ENCODE measurements at regions not wholly inside any gene's neighbourhood (a gene's known extent, or its start where the extent isn't known, plus 50 kb on each side); places are given as distances from the start of the nearest gene placed in this dataset.
"Not testable (repeated sequence)": the region's sequence is repeated elsewhere in the genome, so short reads cannot be mapped to it uniquely, and the experiment has no call there.

DNA sequence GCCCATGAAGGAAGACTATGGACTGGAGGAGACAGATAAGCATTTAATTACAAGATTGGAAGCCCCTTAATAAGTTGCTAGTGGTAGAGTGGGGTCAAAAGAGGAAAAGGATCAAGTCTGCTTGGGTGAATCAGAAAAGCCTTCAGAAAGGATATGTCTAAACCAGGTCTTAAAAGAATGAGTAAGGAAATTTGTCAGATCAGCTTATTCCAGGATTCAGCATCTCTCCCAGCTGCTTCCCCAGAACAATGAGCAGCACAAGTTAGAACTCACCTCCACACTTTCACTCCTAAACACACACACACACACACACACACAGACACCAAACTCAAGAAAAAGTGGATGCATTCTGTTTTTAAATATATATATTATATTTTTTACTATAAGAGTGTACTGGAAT lies 166.5 kb downstream of the CPEB2 start:
- no peak for DNase-seq (ENCODE audit: low spot score)
- Mint-ChIP-seq H3K9me3 (peaks cover 15% of the 10 kb centered on the region), H3K27ac (no peak overlapping the region), H3K4me1 (ENCODE audit: low read depth) (no peaks in the 10 kb centered on the region), H3K4me3 (ENCODE audit: low read depth) (no peak overlapping the region), H3K27me3 (ENCODE audit: low read depth) (peaks cover 29% of the 10 kb centered on the region), H3K36me3 (ENCODE audit: low read depth) (no peaks in the 10 kb centered on the region)
- intact Hi-C loops (cut with micrococcal nuclease) = loop anchor here (10.0 kb wide), 1 partner anchor 244 kb away; no protein-coding TSS in a partner anchor

DNA sequence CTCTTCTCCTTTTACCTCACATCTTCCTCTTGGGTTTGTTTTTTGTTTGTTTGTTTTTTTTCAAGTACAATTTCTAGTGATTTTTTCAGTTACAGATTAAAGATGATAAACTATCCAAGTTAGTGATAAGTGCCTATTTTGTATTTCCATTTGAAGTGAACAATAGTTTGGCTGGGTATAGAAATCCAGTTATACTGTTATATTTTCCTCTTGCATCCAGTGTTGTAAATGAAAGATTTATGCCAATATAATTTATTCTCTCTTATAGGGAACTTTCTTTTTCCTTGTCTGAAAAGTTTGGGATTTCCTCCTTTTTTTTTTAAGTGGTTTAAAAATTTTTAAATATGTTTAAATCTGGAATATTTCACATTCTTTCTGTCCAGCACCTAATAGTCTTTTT lies 169.4 kb downstream of the CPEB2 start:
- H3K4me3 Mint-ChIP-seq (ENCODE audit: low read depth) = no peak overlapping the region
- no peaks in the 10 kb centered on the region for H3K36me3 Mint-ChIP-seq (ENCODE audit: low read depth)
- intact Hi-C loops (cut with micrococcal nuclease) = no loop called here
- no peak overlapping the region for H3K27ac Mint-ChIP-seq
- H3K9me3 Mint-ChIP-seq = peaks cover 15% of the 10 kb centered on the region
- DNase-seq (ENCODE audit: low spot score) = no peak
- no peaks in the 10 kb centered on the region for H3K4me1 Mint-ChIP-seq (ENCODE audit: low read depth)
- H3K27me3 Mint-ChIP-seq (ENCODE audit: low read depth) = peaks cover 20% of the 10 kb centered on the region

DNA sequence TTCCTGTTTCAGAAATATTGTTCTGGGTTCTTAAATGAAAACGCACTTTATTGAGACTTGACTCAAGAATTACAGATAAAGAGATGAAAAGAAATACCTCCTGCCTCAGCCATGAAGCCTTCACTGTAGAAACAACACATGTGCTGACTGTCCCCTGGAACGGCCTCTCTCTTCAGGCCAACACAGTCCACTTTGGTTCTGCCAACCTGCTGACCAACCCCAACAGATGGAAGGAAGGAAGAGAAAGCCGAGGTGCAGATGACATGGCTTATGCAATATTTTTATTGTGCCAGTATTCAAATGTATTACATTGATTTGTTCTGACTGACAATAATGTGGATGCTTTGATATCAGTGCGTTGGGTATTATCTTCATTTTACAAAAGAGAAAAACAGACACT lies 171.0 kb downstream of the CPEB2 start:
- H3K4me1 Mint-ChIP-seq (ENCODE audit: low read depth) = no peaks in the 10 kb centered on the region
- H3K4me3 Mint-ChIP-seq (ENCODE audit: low read depth) = no peak overlapping the region
- H3K36me3 Mint-ChIP-seq (ENCODE audit: low read depth) = no peaks in the 10 kb centered on the region

DNA sequence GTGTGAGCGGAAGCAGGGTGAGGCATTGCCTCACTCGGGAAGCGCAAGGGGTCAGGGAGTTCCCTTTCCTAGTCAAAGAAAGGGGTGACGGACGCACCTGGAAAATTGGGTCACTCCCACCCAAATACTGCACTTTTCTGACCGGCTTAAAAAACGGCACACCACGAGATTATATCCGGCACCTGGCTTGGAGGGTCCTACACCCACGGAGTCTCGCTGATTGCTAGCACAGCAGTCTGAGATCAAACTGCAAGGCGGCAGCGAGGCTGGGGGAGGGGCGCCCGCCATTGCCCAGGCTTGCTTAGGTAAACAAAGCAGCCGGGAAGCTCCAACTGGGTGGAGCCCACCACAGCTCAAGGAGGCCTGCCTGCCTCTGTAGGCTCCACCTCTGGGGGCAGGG lies 171.9 kb downstream of the CPEB2 start:
- DNase-seq (ENCODE audit: low spot score); intact Hi-C loops (cut with micrococcal nuclease); H3K4me1 Mint-ChIP-seq (ENCODE audit: low read depth); H3K4me3 Mint-ChIP-seq (ENCODE audit: low read depth); H3K36me3 Mint-ChIP-seq (ENCODE audit: low read depth); H3K27ac Mint-ChIP-seq: not testable (repeated sequence)
- Mint-ChIP-seq H3K9me3 (peaks cover 15% of the 10 kb centered on the region), H3K27me3 (ENCODE audit: low read depth) (peaks cover 13% of the 10 kb centered on the region)

More for the DNA sequence above, 171.0 kb downstream of the CPEB2 start:
- DNase-seq (ENCODE audit: low spot score) = no peak
- H3K9me3 Mint-ChIP-seq = peaks cover 15% of the 10 kb centered on the region
- peaks cover 13% of the 10 kb centered on the region for H3K27me3 Mint-ChIP-seq (ENCODE audit: low read depth)
- intact Hi-C loops (cut with micrococcal nuclease) = no loop called here
- H3K27ac Mint-ChIP-seq = no peak overlapping the region

DNA sequence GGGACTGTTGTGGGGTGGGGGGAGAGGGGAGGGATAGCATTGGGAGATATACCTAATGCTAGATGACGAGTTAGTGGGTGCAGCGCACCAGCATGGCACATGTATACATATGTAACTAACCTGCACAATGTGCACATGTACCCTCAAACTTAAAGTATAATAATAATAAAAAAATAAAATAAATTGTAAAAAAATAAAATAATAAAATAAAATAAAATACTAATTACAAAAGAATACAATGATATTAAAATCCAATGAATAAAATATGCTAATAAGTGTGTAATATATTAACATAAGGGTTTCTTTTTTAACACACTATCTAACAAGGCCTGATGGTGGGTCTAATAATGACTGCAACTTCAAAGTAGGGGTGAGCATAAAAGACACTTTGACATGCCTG lies 177.6 kb downstream of the CPEB2 start:
- intact Hi-C loops (cut with micrococcal nuclease) = loop anchor here (10.0 kb wide), 1 partner anchor 1525 kb away; no protein-coding TSS in a partner anchor
- H3K27me3 Mint-ChIP-seq (ENCODE audit: low read depth); DNase-seq (ENCODE audit: low spot score); H3K9me3 Mint-ChIP-seq; H3K4me3 Mint-ChIP-seq (ENCODE audit: low read depth); H3K36me3 Mint-ChIP-seq (ENCODE audit: low read depth); H3K27ac Mint-ChIP-seq: not testable (repeated sequence)
- peaks cover 13% of the 10 kb centered on the region for H3K4me1 Mint-ChIP-seq (ENCODE audit: low read depth)

DNA sequence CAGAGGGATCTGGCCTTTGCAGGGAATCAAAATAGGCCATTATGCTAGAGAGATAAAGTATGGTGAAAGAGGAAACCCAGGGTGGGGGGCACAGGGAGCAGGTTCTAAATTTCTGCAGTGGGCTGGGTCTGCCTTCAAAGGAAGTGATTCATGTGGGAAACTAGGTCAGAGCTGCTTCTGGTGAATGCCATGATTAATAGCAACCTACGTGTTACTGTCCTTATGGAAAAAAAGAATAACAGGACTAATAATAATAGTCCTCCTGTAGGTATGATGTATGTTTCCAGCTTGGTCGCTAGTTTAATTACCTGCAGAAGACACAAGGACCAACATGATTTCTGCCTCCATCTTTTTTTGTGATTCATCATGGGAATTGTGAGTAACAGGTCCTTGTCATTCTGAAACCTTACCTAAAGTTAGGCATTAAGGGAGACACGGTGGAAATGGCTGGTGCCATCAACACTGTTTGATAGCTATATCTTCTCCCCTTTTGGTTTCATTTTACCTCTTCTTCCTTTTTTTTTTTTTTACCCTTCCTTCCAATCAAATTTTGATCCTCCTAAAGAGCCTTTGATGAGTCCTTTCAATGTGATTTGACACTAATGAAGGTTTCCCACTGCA lies 180.4 kb downstream of the CPEB2 start:
- intact Hi-C loops (cut with micrococcal nuclease) = loop anchor here (10.0 kb wide), 1 partner anchor 1528 kb away; no protein-coding TSS in a partner anchor
- H3K27ac Mint-ChIP-seq = no peak overlapping the region
- no peaks in the 10 kb centered on the region for H3K9me3 Mint-ChIP-seq
- no peaks in the 10 kb centered on the region for H3K36me3 Mint-ChIP-seq (ENCODE audit: low read depth)
- H3K4me1 Mint-ChIP-seq (ENCODE audit: low read depth) = peaks cover 13% of the 10 kb centered on the region
- no peak overlapping the region for H3K4me3 Mint-ChIP-seq (ENCODE audit: low read depth)
- no peak for DNase-seq (ENCODE audit: low spot score)
- H3K27me3 Mint-ChIP-seq (ENCODE audit: low read depth) = no peaks in the 10 kb centered on the region

DNA sequence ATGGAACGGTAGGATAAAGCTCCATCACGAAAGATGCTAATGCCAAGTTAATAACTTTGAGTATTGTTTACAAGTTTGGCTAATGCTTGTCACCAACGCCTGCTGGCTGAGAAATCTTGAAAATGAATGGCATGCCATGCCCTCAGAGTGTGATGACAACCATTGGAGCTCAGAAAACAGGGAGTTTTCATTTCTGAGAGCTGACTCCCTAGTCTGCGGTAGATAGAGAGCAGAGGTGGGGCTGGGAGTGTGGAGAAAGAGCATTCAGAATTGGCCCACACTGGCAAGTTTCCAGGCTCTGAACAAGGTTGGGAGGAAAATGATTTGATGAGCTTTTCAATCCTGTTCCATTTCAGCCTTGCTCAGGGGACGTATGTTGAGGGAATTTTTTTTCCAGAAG lies 183.9 kb downstream of the CPEB2 start:
- H3K4me1 Mint-ChIP-seq (ENCODE audit: low read depth) = peaks cover 15% of the 10 kb centered on the region
- no peaks in the 10 kb centered on the region for H3K36me3 Mint-ChIP-seq (ENCODE audit: low read depth)
- H3K4me3 Mint-ChIP-seq (ENCODE audit: low read depth) = no peak overlapping the region
- H3K27ac Mint-ChIP-seq = no peak overlapping the region
- intact Hi-C loops (cut with micrococcal nuclease) = loop anchor here (10.0 kb wide), 1 partner anchor 1531 kb away; no protein-coding TSS in a partner anchor
- H3K27me3 Mint-ChIP-seq (ENCODE audit: low read depth) = peaks cover 3% of the 10 kb centered on the region
- DNase-seq (ENCODE audit: low spot score) = no peak
- H3K9me3 Mint-ChIP-seq = no peaks in the 10 kb centered on the region

DNA sequence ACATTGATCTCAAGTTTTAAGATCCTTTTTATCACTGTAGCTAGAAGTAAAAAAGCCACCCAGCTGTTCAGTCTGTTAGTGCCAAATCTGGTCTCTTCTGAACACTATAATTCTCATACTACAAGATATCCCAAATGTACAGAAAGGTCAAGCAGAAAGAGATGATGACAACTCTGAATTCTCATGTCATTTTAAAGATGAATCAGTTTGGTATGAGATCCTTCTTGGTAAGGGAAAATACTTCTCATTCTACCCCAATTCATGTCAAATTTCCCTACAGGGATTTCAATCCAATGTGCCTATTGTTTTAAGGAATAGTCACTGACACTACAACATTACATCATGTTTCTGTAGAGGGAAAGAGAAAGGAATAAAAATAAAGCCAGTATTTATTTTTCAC lies 184.5 kb downstream of the CPEB2 start:
- Mint-ChIP-seq H3K4me3 (ENCODE audit: low read depth) (no peak overlapping the region), H3K36me3 (ENCODE audit: low read depth) (no peaks in the 10 kb centered on the region), H3K9me3 (no peaks in the 10 kb centered on the region), H3K27me3 (ENCODE audit: low read depth) (peaks cover 3% of the 10 kb centered on the region), H3K4me1 (ENCODE audit: low read depth) (peaks cover 15% of the 10 kb centered on the region), H3K27ac (no peak overlapping the region)
- no peak for DNase-seq (ENCODE audit: low spot score)
- intact Hi-C loops (cut with micrococcal nuclease) = loop anchor here (10.0 kb wide), 1 partner anchor 1532 kb away; no protein-coding TSS in a partner anchor

DNA sequence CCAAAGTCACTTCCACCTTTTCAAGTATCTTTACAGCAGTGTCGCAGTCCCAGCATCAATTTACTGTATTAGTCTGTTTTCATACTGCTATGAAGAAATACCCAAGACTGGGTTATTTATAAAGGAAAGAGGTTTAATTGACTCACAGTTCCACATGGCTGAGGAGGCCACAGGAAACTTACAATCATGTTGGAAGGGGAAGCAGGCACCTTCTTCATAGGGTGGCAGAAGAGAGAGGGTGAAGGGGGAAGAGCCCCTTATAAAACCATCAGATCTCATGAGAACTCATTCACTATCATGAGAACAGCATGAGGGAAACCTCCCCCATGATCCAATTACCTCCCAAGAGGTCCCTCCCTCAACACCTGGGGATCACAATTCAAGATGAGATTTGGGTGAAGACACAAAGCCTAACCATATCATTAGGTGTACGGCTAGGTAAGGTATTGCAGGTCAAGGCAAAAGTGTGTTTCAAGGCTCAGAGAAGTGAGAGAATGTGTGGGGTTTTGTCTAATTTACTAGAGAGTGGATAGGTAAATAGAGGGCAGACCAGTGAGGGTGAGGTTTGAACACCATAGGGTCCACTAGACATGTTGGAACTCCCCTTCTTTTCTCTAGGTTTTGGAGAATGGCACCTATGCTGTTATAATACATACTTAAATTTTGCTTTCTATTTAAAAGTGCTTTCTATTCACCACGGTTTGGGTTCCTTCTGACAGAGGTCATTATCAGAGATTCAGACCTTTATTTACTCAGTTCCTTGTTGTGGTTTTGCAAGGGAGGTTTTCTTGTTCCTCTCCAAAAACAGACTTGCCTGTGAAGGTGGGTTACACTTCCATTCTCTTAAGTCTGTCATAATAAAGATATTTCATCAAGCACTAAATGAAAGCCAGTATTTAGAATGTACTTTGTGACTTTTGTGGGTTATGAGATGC lies 186.6 kb downstream of the CPEB2 start:
- no peaks in the 10 kb centered on the region for H3K36me3 Mint-ChIP-seq (ENCODE audit: low read depth)
- H3K9me3 Mint-ChIP-seq = no peaks in the 10 kb centered on the region
- H3K27ac Mint-ChIP-seq = no peak overlapping the region
- intact Hi-C loops (cut with micrococcal nuclease) = loop anchor here (10.0 kb wide), 1 partner anchor 1534 kb away; no protein-coding TSS in a partner anchor
- no peak for DNase-seq (ENCODE audit: low spot score)
- H3K27me3 Mint-ChIP-seq (ENCODE audit: low read depth) = peaks cover 3% of the 10 kb centered on the region
- no peak overlapping the region for H3K4me3 Mint-ChIP-seq (ENCODE audit: low read depth)
- peaks cover 2% of the 10 kb centered on the region for H3K4me1 Mint-ChIP-seq (ENCODE audit: low read depth)

DNA sequence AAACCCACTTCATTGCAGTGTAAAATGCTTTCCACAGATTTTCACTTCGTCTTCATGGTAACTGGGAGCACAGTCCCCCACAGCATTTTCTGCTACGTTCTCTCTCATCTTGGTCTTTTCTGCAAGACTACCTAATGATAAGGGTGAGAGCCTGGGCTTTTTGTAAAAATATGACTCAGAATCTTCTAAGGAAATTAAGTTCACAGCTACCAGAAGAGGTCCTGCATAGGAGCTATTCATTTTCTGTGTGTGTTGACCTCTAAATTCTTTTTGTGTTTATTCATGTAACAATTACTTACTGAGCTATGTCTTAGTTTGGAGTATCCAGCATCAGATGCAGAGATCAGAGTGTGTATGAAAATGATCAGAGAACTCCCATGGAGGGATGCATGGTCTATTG lies 192.2 kb downstream of the CPEB2 start:
- peaks cover 2% of the 10 kb centered on the region for H3K27me3 Mint-ChIP-seq (ENCODE audit: low read depth)
- no peaks in the 10 kb centered on the region for H3K9me3 Mint-ChIP-seq
- H3K27ac Mint-ChIP-seq = no peak overlapping the region
- H3K36me3 Mint-ChIP-seq (ENCODE audit: low read depth) = no peaks in the 10 kb centered on the region
- intact Hi-C loops (cut with micrococcal nuclease) = no loop called here
- no peak overlapping the region for H3K4me3 Mint-ChIP-seq (ENCODE audit: low read depth)
- no peak for DNase-seq (ENCODE audit: low spot score)
- no peaks in the 10 kb centered on the region for H3K4me1 Mint-ChIP-seq (ENCODE audit: low read depth)

DNA sequence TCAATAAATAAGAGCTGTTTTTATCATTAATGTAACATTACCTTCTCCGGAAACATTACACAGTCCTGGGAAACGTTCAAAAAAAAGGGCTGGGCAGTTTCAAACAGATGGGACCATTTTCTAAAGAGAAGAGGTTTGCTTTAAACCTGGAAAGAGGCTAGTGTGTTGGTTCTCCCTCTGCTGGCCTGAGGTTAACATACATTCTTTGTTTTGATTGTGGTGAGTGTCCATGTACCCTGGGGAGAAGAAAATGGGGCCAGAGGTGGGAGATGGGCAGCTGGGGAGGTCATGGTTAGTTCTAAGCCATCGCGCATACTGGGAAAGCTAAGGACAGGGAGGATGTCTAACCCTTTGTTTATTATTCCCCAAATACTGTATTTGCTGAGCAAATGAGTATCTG lies 194.7 kb downstream of the CPEB2 start:
- H3K4me1 Mint-ChIP-seq (ENCODE audit: low read depth) = peaks cover 4% of the 10 kb centered on the region
- no peak for DNase-seq (ENCODE audit: low spot score)
- no peaks in the 10 kb centered on the region for H3K36me3 Mint-ChIP-seq (ENCODE audit: low read depth)
- intact Hi-C loops (cut with micrococcal nuclease) = no loop called here
- H3K4me3 Mint-ChIP-seq (ENCODE audit: low read depth) = no peak overlapping the region
- H3K9me3 Mint-ChIP-seq = no peaks in the 10 kb centered on the region
- no peak overlapping the region for H3K27ac Mint-ChIP-seq
- peaks cover 2% of the 10 kb centered on the region for H3K27me3 Mint-ChIP-seq (ENCODE audit: low read depth)

DNA sequence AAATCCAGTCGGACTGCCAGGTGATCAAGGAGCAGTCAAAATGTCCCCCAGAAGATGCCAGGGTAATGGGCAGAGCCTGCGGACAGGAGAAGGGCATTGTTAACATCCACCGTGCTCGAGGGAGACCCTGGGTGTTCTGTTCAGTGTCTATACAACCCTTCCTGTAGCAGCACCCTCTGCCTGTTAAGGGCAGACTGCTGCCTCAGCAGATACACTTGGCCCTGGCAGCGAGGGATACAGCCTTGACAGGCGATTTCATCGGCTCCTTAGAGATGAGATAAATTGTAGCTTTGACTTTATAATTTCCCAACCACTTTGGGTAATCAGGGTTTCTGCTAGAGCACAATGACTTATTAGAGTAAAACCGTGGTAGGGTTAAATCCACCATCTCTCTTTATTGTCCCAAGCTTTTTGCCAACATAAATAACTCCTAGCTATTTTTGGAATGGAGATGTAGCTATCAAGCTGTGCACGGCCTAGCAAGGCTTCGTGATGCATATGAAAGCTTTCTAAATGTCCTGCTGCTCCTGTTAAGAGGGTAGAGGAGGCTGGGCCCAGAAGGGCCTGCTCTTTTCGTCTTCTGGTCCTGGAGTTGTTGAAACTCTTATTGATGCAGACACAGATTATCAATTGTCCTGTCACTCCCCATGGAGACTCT lies 195.9 kb downstream of the CPEB2 start:
- H3K4me1 Mint-ChIP-seq (ENCODE audit: low read depth) = peaks cover 7% of the 10 kb centered on the region
- H3K9me3 Mint-ChIP-seq = no peaks in the 10 kb centered on the region
- H3K4me3 Mint-ChIP-seq (ENCODE audit: low read depth) = no peak overlapping the region
- peaks cover 2% of the 10 kb centered on the region for H3K27me3 Mint-ChIP-seq (ENCODE audit: low read depth)
- DNase-seq (ENCODE audit: low spot score) = no peak
- no peak overlapping the region for H3K27ac Mint-ChIP-seq
- intact Hi-C loops (cut with micrococcal nuclease) = no loop called here
- no peaks in the 10 kb centered on the region for H3K36me3 Mint-ChIP-seq (ENCODE audit: low read depth)

Data from activated T-helper 2 cell treated with anti-CD3 and anti-CD28 coated beads, Interferon-gamma antibody, Interleukin-2, Interleukin-4, amounts not matched to agents 10 μg/mL and 5 μg/mL and 100 μg/mL, durations not matched to agents 14 hours and 24 hours and 36 hours (primary cell).